VCaP (cell line): ENCODE measurements at regions not wholly inside any gene's neighbourhood (a gene's known extent, or its start where the extent isn't known, plus 50 kb on each side); places are given as distances from the start of the nearest gene placed in this dataset.
A peak's percentile ranks its signal among the peaks of the same experiment; 100 is the strongest.

Experiments
- H3K27ac ChIP-seq: fragments of 450-650 bp; 2 replicates; pipeline ENCODE4 v1.5.1; 2017
- TF ChIP-seq, protein P1 (sequence below): fragments of 450-650 bp; conservative IDR thresholded peaks from 2 replicates; pipeline ENCODE4 v1.5.1; 2017; ENCODE audit warnings: mild to moderate bottlenecking, moderate library complexity

DNA sequence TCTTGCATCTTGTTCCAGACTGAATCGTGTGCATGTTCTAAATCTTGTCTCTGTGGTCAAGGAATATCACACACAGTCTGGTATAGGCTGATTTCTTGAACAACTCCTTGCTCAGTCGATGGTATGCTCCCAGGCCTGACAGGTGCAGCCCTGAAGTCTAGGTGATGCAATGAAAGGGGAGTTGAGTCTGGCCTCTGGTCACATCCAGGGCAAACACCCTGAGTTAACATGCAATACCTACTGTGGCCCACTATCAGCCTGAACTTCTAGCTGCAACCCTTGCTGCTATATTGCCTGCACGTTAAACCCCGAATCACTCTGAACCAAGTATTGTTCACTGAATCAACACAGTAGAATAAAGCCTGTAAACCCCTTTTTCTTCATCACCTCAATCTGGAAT lies 303.4 kb downstream of the USP25 start:
- no peak overlapping the region for H3K27ac ChIP-seq
- TF ChIP-seq, protein P1, sequence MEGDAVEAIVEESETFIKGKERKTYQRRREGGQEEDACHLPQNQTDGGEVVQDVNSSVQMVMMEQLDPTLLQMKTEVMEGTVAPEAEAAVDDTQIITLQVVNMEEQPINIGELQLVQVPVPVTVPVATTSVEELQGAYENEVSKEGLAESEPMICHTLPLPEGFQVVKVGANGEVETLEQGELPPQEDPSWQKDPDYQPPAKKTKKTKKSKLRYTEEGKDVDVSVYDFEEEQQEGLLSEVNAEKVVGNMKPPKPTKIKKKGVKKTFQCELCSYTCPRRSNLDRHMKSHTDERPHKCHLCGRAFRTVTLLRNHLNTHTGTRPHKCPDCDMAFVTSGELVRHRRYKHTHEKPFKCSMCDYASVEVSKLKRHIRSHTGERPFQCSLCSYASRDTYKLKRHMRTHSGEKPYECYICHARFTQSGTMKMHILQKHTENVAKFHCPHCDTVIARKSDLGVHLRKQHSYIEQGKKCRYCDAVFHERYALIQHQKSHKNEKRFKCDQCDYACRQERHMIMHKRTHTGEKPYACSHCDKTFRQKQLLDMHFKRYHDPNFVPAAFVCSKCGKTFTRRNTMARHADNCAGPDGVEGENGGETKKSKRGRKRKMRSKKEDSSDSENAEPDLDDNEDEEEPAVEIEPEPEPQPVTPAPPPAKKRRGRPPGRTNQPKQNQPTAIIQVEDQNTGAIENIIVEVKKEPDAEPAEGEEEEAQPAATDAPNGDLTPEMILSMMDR, result no peak

DNA sequence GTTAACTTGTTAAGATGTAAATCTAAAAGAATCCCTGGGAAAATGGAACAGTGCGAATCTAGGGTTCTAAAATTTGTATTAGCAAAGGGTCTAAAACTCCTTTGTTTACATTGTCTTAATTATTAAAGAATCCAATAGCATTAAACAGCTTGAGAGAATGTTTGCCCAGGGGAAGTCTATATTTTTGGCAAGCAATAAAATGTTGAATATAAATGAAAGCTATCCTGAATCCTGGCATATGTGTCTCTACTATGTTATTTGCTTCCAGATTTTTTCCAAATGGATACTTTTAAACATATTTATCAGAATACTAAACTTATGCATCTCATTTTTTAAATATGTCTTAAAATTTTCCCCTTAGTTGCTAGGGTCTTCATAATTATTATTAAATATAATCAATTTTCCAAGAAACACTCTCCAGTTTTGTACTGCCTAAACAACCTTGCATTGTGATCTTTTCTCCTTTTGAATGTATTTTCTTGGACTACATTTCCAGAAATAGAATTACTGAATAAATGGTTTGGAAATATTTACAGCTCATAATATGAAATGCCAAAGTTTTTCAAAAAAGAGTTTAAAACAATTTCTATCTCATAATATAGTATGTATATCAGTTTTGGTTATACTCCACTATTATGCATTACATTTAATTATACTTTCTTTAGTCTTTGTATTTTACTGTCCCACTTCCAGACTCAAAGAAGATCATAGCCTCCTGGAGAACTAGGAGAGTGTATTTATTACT lies 304.8 kb downstream of the USP25 start:
- TF ChIP-seq, protein P1, result no peak

DNA sequence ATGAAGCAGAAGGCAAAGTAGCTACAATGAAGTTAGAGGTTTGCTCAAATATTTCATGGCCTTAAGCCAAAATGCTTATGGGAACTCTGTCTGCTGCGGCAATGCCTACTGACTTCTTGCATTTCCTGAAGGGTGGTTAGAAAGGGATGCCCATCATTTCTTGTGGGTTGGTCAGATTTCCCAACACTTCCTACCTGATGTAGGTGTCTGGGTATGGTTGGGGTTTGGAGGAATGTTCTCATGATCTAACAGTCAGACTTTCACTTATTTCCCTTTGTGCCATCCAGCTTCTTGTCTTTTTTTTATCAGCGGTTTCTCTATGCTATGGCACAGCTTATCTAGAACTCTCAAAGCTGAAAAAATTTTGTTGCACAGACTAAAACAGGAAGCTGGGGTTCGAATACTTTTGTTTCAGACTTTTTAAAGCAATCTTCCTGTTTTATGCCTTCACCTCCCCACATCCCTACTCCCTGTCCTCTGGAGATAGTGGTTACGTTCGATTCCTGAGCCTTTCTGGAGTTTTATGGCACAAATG lies 307.7 kb downstream of the USP25 start:
- TF ChIP-seq, protein P1, result no peak
- H3K27ac ChIP-seq, result no peak overlapping the region

More for the DNA sequence above, 304.8 kb downstream of the USP25 start:
- no peak overlapping the region for H3K27ac ChIP-seq

DNA sequence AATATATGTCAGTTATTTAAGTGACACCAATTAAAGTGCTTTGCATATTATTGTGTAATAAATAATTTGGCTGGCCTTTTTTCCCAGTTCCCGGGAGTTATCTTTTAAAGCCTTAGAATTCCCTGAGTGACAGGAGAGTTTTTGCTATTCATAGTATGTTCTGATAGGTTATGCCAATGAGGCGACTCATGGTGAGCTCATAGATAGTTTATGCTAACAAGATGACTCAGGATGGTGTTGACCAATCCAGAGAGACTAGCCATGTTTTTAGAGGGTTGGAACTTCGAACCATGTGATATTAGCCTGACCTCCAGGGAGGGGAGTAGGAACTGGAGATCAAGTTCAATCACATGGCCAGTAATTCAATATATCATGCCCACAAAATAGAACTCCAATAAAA lies 310.8 kb downstream of the USP25 start:
- TF ChIP-seq, protein P1, result no peak
- no peak overlapping the region for H3K27ac ChIP-seq

DNA sequence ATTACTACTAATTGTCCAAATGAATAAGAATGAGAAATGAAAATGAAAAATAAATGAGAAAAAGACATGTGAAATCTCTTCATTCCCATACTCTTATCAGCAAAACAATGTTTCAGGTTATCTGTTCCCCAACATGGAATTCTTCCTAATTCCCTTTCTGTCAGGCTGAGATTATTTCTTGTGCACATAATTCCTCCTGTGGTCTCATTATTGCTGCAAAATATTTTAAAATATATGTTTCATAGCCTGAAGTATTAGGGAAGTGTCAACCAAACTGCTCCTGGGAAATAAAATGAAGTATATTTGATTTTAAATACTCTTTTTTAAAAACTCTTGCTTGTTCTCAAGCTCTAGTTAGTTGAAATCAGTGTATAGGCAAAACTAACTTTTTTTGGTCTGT lies 314.9 kb downstream of the USP25 start:
- no peak overlapping the region for H3K27ac ChIP-seq
- TF ChIP-seq, protein P1, result no peak

DNA sequence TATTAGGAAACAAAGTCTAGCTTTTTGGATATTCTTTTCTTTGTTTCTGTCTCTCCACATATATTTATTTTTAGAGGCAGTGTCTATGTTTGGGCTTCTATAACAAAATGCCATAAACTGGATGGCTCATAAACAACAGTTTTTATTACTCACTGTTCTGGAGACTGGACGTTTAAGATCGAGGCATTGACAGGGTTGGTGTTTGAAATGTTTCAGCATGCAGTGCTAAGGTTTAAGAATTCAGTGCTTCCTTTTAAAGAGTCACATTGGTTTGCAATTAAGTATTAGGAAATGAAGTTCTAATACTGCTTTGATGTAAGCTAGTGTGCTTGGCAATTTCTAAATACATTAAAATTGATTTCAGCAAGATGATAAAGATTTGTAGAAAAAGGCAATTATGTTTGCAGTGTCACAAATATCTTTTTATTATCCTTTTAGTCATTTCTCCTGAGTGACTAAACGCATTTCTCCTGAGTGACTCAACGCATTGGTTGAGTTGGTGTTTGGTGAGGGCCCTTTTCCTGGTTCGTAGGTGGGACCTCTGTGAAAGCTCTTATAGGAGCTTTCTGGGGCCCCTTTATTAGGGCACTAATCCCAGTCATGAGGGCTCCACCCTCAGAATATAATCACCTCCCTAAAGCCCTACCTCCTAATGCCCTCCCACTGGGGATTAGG lies 317.0 kb downstream of the USP25 start:
- TF ChIP-seq, protein P1, result no peak
- H3K27ac ChIP-seq, result 0 out of 2 replicates have a peak overlapping the region, but pooled peaks have one; percentile 1

DNA sequence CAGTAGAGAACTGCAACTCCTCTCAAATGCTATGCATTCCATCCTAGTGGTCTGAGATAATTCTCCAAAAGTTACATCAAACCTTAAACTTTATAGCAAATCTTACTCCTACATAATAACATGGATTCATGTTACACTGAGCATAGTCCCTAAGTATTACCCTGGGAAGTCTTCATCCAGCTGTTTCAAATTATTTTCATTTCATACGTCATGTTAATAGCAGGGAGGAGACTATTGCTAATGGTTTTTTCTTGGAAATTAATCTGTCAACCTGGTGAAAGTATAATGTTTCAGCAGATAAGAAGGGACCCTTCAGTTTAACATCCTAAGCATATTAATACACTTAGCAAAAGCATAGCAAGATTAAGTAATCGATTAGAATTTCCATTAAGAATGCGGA lies 318.1 kb downstream of the USP25 start:
- no peak overlapping the region for H3K27ac ChIP-seq
- TF ChIP-seq, protein P1, result no peak
